Bronchial epithelial cell (primary cell): ENCODE measurements at regions not wholly inside any gene's neighbourhood (a gene's known extent, or its start where the extent isn't known, plus 50 kb on each side); places are given as distances from the start of the nearest gene placed in this dataset.
"Not testable (repeated sequence)": the region's sequence is repeated elsewhere in the genome, so short reads cannot be mapped to it uniquely, and the experiment has no call there.

Source experiments
- DNase-seq: peaks from one replicate; pipeline ENCODE4 v3.0.0-alpha.2; 2010; ENCODE audit warnings: low read depth
- FAIRE-seq: peaks from 2 replicates; lab custom pipeline; 2011; peaks lifted over from hg19 to GRCh38; lab: Jason Lieb, UNC
- H3K27me3 ChIP-seq: 2 replicates; pipeline ENCODE4 v1.5.1; 2011; ENCODE audit warnings: low read length; ENCODE audit not compliant: control insufficient read depth, insufficient read depth
- H3K36me3 ChIP-seq: 2 replicates; pipeline ENCODE4 v1.5.1; 2011; ENCODE audit warnings: low read length; ENCODE audit not compliant: control insufficient read depth, insufficient read depth
- H3K4me3 ChIP-seq: 2 replicates; pipeline ENCODE4 v1.5.1; 2011; ENCODE audit warnings: mild to moderate bottlenecking, low read depth, low read length, control low read depth
- TF ChIP-seq, protein P1 (sequence below): IDR thresholded peaks from 2 replicates; pipeline ENCODE4 v1.5.1; 2011; ENCODE audit warnings: mild to moderate bottlenecking, moderate library complexity, low read length, control low read depth, inconsistent platforms; ENCODE audit not compliant: insufficient read depth, severe bottlenecking

GRCh38 chr2:159880729-159881128 is 82.7 kb upstream of the CD302 start:
- FAIRE-seq, result no peak
- TF ChIP-seq, protein P1, sequence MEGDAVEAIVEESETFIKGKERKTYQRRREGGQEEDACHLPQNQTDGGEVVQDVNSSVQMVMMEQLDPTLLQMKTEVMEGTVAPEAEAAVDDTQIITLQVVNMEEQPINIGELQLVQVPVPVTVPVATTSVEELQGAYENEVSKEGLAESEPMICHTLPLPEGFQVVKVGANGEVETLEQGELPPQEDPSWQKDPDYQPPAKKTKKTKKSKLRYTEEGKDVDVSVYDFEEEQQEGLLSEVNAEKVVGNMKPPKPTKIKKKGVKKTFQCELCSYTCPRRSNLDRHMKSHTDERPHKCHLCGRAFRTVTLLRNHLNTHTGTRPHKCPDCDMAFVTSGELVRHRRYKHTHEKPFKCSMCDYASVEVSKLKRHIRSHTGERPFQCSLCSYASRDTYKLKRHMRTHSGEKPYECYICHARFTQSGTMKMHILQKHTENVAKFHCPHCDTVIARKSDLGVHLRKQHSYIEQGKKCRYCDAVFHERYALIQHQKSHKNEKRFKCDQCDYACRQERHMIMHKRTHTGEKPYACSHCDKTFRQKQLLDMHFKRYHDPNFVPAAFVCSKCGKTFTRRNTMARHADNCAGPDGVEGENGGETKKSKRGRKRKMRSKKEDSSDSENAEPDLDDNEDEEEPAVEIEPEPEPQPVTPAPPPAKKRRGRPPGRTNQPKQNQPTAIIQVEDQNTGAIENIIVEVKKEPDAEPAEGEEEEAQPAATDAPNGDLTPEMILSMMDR, result no peak
- DNase-seq, result no peak
- no peaks in the 10 kb centered on the region for H3K36me3 ChIP-seq
- H3K4me3 ChIP-seq, result no peak overlapping the region
- no peaks in the 10 kb centered on the region for H3K27me3 ChIP-seq

DNA sequence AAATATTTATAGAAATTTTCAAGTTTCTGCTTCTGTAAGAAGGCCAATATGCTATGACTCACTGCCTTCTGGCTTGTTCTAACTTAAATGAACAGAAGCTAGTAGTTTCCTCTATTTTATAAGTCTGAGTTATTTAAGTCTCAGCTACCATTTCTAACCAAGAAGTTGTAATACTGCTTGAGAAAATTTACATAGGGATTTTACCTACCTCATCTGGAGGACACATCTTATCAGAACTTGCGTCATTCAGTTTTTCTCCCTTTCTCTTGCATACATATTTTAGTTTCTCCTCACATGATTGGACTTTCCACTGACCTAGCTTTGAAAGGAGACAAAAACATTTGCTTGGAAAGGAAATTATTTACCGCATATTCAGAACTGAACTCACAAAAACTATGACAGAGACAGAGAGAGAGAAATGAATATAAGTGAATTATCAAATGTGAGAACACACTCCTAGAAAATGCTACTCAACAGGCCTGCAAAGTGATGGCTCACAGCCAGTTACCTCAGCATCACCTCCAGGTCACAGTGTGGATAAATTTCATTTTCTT is 81.1 kb upstream of the CD302 start:
- no peak overlapping the region for H3K4me3 ChIP-seq
- FAIRE-seq (no peak), DNase-seq (peak; percentile 37)
- H3K36me3 ChIP-seq, result no peaks in the 10 kb centered on the region
- TF ChIP-seq, protein P1, result no peak
- no peaks in the 10 kb centered on the region for H3K27me3 ChIP-seq

DNA sequence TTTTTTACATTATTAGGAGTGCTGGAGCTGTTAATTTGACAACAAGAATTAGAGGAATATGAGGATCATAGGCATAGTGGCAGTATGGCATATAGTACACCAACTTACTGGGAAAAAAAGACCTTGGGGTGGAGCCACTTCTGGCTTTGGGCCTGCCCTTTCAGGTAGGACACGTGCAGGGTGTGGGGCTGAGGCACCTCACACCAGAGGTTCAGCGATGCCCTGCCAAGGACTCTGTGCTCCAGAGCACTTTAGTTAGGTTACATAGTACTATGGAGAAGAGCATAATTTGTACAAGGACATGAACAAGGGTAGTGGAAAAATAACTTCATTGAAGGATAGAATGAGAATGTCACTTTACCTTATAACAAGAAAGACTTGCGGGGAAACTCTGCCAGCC is 77.1 kb upstream of the CD302 start:
- H3K4me3 ChIP-seq, result no peak overlapping the region
- no peak for FAIRE-seq
- DNase-seq, result no peak
- no peaks in the 10 kb centered on the region for H3K27me3 ChIP-seq
- TF ChIP-seq, protein P1, result no peak
- H3K36me3 ChIP-seq, result no peaks in the 10 kb centered on the region

DNA sequence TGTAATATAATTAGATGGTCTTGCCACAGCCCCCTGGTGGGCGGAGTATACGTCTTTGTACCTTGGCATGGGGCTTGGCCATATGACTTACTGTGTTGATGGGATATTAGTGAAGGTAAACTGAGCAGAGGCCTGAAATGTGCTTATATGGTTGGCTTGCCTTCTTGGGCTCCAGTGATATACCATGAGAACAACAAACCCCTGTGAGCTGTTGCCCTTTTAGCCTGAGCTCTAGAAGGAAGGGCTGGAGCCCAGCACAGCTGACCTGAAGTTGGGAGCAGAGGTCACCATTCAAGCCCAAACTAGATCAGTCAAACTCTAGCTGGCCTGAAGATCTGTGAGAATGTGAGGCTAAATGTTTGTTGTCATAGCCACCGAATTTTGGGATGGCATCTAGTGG is 75.2 kb upstream of the CD302 start:
- DNase-seq (no peak), FAIRE-seq (no peak)
- Histone ChIP-seq H3K36me3 (no peaks in the 10 kb centered on the region), H3K4me3 (no peak overlapping the region), H3K27me3 (no peaks in the 10 kb centered on the region)
- TF ChIP-seq, protein P1, result no peak

DNA sequence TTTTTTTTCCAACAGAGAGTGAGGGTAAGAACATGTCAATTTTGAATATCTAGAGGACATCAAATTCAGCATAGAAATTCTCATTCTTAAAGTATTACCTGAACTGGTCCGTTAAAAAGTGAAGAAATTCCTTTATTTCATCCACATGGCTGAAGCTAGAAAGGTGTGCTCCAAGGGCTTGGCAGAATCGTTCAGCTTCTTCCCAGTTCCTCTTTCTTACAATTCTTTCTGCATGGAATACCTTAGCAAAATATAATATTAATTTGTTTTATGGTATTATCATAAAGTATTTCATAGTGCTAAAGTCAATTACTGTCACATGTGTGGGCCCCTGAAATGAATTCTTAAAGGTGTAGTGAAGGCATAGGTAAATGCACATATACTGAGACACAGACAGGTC is 74.3 kb upstream of the CD302 start:
- FAIRE-seq, result no peak

GRCh38 chr2:159868598-159869159 is 70.7 kb upstream of the CD302 start:
- DNase-seq, FAIRE-seq, H3K36me3 ChIP-seq, H3K27me3 ChIP-seq, H3K4me3 ChIP-seq: not testable (repeated sequence)

More for the DNA sequence above, 74.3 kb upstream of the CD302 start:
- Histone ChIP-seq H3K4me3 (no peak overlapping the region), H3K27me3 (no peaks in the 10 kb centered on the region), H3K36me3 (no peaks in the 10 kb centered on the region)
- DNase-seq, result no peak
- TF ChIP-seq, protein P1, result no peak
